Hematopoietic multipotent progenitor cell treated with erythropoietin and hydrocortisone succinate and interleukin-3 and kit ligand, for 4 days (in vitro differentiated cells): ENCODE measurements at regions not wholly inside any gene's neighbourhood (a gene's known extent, or its start where the extent isn't known, plus 50 kb on each side); places are given as distances from the start of the nearest gene placed in this dataset.
"Not testable (repeated sequence)": the region's sequence is repeated elsewhere in the genome, so short reads cannot be mapped to it uniquely, and the experiment has no call there.

Source experiments
- DNase-seq: peaks from one replicate; pipeline ENCODE4 v3.0.0-alpha.2; 2015

- DNase-seq, result no peak
These were observed 1185.7 kb upstream of the TSPY4 start for GRCh38 chrY:8151561-8151960.

DNA sequence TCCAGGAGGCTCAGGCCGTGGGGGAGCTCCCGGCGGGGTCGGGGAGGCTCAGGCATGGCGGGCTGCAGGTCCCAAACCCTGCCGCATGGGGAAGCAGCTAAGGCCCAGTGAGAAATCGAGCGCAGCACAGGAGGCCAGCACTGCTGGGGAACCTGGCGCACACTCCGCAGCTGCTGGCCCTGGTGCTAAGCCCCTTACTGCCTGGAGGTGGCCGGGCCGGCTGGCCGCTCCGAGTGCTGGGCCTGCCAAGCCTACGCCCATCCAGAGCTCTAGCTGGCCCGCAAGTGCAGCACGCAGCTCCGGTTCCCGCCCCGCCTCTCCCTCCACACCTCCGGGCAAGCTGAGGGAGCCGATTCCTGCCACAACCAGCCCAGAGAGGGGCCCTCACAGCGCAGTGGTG is 1208.7 kb upstream of the TSPY4 start:
- DNase-seq, result no peak

GRCh38 chrY:8125907-8126571 is 1211.2 kb upstream of the TSPY4 start:
- DNase-seq, result no peak

DNA sequence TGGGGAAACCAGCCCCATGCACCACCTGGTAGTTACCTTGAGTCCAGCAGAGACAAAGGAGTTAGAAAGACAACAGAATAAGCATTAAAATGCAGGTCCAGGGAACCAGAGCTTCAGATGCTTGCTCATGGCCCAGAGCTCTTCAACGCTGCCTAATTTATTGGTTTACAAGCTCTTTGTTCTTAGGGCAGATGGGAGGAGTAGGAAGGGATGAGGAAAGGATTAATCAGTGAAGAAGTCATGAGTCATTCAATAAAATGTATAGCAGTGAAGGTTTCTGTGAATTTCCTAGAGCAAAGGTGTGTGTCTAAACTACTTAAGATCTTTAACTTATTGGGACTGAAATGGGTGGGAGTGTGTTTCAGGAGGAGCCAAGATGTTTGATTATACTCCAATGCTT is 1210.3 kb upstream of the AMELY start:
- DNase-seq, result no peak

- DNase-seq, result no peak
These were observed 1182.9 kb upstream of the AMELY start for GRCh38 chrY:8094429-8094828.

DNA sequence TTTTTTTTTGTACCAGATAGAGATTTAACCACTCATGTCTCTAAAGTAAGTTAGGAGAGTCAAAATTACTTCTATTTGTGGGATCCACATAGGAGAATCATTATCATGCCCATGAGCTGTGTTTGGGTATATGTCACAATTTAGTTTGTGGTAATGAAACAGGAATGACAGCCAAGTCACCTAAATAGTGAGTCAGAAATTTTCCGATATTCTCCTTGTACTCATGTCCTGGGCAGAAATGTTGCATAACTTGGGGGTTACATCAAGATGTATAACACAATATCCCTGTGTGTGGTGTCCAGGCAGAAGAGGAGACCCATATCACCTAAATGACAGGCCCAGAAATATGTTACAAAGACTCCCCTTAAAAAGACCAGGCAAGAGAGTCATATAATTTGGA is 1181.4 kb upstream of the AMELY start:
- DNase-seq, result no peak

- DNase-seq, result no peak
These were observed 1174.4 kb upstream of the AMELY start for GRCh38 chrY:8085925-8086324.

DNA sequence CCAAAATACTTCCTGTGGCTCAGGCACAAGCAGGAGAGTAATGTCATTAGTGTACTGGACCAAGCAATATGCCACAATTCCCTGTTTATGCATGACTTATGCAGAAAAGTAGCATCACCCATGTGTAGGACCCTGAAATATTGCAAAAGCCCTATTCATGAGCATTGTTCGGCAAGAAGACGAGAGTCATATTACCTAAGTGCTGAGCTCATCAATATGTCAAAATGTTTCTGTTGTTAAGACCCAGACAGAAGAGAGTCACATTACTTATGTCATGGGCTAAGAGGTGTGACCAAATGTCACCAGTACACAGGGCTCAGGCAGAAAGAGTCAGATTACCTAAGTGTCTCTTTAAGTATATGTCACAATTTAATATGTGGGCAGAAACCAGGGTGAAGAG is 1172.6 kb upstream of the AMELY start:
- DNase-seq, result no peak

DNA sequence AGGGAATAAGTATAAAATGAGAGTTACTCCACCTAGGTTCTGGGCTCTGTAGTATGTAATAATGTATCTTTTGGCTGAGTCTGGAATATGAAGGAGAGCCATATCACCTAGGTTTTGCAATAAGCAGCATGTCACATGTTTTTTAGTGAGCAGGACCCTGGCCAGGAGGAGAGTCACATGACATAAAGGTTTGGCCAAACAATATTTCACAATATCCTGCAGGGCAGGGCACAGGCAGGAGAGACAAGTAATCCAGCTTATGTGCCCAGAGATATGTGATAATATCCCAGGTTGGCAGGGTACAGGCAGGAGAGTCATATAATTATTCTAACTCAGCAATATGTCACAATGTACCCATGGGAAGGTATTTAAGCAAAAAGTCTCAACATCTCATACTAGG is 1169.6 kb upstream of the AMELY start:
- DNase-seq, result no peak

- no peak for DNase-seq
These were observed 1153.7 kb upstream of the AMELY start for GRCh38 chrY:8065220-8065619.

- DNase-seq, result no peak
These were observed 1152.9 kb upstream of the AMELY start for GRCh38 chrY:8064500-8064899.

DNA sequence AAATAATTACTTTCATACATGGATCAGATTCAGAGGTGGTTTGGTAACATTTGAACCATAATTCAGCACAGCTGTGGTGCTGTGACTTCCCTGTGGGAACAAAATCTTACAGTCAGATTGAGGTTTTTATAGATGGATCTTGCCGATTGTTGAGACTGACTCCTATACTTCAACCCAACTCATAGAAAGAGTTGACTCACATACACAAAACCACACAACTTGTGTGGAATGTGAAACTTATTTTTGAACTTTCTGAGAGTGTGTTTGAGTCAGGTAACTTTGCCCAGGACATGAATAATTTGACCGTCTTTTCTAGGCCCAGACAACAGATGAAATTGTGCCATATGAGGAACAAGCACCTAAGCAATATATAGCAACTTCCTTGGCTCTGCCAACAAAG is 1152.4 kb upstream of the AMELY start:
- DNase-seq, result no peak

DNA sequence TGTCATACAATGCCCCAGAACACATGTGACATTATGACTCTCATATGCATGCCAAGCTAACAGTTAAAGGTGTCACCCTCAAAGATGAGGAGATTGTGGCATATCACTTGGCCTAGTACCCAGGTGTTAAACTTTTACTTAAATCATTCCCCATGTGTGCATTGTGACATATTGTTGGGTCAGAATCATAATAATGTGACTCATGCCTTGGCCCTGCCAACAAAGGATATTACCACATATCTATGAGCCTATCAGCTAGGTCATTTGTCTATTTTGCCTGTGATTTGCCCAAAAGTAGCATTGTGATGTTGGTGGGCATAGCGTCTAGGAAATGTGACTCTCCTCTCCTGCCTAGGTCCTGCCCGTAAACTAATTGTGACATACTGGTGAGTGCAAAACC is 1147.1 kb upstream of the AMELY start:
- no peak for DNase-seq

DNA sequence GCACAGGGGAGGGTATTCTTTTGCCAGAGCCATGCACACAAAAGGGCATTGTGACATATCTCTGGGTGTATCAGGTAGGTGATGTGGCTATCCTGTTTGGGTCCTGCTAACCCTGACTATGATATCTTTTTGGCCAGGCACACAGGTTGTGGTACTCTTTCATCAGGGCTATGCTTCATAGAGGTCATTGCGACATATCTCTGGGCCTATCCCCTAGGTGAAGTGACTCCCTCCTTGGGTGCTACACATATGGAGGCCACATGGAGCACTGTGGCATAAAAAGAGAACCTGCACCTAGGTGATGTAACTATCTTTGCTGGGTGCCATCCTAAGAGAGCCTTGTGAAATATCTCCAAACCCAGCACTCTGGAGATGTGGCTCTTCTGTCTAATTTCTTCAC is 1139.8 kb upstream of the AMELY start:
- DNase-seq, result no peak

GRCh38 chrY:8041238-8041637 is 1129.7 kb upstream of the AMELY start:
- no peak for DNase-seq

GRCh38 chrY:8036563-8036962 is 1125.0 kb upstream of the AMELY start:
- no peak for DNase-seq

GRCh38 chrY:8035653-8036052 is 1124.1 kb upstream of the AMELY start:
- no peak for DNase-seq

GRCh38 chrY:8034673-8035072 is 1123.1 kb upstream of the AMELY start:
- no peak for DNase-seq

GRCh38 chrY:8033200-8033599 is 1121.6 kb upstream of the AMELY start:
- no peak for DNase-seq

DNA sequence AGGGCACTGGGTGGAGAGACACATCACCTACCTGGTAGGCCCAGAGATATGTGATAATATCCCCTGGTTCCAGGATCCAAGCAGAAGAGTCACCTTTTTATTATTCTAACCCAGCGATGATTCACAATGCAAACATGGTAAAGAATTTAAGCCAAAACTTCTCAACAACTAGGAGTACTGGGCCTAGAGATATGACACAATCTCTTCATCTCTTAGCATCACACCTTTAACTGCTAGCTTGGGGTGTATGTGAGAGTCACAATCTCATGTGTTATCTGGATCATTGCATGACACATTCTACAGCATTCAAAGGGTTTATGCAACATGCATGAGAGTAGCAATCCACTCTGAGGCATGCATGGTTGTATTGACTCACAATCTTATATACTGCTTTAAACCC is 1109.0 kb upstream of the AMELY start:
- no peak for DNase-seq

DNA sequence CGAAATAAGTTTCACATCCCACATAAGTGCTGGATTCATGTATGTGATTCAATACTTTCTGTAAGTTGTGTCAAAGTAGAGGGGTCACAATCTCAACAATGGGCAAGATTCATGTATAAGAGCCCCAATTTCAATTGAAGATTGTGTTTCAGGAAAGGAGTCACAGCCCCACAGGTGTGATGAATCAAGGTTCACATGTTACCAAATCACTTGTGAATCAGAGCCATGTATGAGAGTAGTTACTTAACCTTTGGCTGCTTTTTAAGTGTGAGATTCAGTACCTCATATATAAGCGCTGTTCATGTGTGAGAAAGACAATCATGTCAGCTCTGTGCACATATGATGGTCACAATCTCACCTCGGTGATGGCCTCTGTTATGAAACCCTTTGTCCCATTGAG is 1100.0 kb upstream of the AMELY start:
- no peak for DNase-seq

DNA sequence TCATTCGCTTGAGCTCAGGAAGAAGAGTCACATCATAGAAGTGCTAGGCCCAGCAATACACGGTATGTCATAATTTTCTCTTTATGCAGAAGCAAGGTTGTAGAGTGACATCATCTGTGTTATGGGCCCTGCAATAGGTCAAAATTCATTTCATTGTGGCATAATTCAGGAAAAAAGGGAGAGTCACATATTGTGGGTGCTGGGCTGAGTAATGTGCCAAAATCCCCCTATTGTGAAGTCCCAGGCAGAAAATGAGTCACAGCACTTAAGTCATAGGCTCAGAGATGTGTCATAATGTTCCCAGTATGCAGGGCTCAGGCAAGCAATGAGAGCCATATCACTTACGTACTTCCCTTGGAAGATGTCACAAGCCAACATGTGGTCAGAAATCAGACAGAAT is 1092.6 kb upstream of the AMELY start:
- DNase-seq, result no peak

- no peak for DNase-seq
These were observed 1085.2 kb upstream of the AMELY start for GRCh38 chrY:7996726-7997125.

- not testable (repeated sequence) for DNase-seq
These were observed 1083.2 kb upstream of the AMELY start for GRCh38 chrY:7994781-7995180.

DNA sequence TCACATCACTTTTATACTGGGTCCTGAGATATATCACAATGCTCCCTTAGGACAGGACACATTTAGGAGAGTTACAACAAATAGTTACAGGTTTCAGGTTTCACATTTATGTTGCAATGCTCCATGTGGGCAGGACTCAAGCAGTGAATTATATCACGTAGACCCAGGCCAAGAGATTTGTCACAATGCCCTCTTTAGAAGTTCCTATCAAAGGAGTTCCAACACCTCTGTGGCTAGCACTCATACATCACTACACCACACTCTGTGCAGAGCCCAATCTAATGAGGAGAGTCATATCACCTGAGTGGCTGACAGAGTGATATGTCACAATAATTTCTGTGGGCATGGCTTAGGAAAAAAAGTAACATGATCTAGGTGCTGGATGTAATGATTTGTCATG is 1068.2 kb upstream of the AMELY start:
- no peak for DNase-seq

- DNase-seq, result no peak
These were observed 1065.7 kb upstream of the AMELY start for GRCh38 chrY:7977301-7977700.
